ENCODE measurements at regions not wholly inside any gene's neighbourhood (a gene's known extent, or its start where the extent isn't known, plus 50 kb on each side); places are given as distances from the start of the nearest gene placed in this dataset.

GRCh38 chr6:126107475-126108166 is 121.3 kb downstream of the TRMT11 start:
- ATAC-seq (no peak), DNase-seq (no peak)
- Histone ChIP-seq H3K9me2 (replicated peaks; ENCODE audit: low read length) (no peaks in the 10 kb centered on the region), H3K4me2 (ENCODE audit: low read length) (no peak overlapping the region), H3K9me3 (ENCODE audit: low read length) (no peaks in the 10 kb centered on the region), H2AFZ (ENCODE audit: low read length) (no peak overlapping the region), H3K27ac (ENCODE audit: low read length) (no peak overlapping the region), H3K9ac (ENCODE audit: low read length) (no peak overlapping the region), H3K27me3 (ENCODE audit: low read length) (no peaks in the 10 kb centered on the region), H3F3A (ENCODE audit: low read length, unreplicated experiment) (no peaks in the 10 kb centered on the region), H4K20me1 (ENCODE audit: low read length) (no peaks in the 10 kb centered on the region), H3K79me2 (ENCODE audit: low read length) (no peaks in the 10 kb centered on the region), H3K36me3 (ENCODE audit: low read depth, low read length) (no peaks in the 10 kb centered on the region), H3K4me1 (ENCODE audit: insufficient read depth, low read length) (peaks cover 12% of the 10 kb centered on the region), H3K4me3 (ENCODE audit: low read length) (no peak overlapping the region)
- BruUV-seq (replicated peaks) = no TSS peak
- ChIA-PET CTCF (no interaction called here), POLR2A (ENCODE audit: unreplicated experiment) (no interaction called here)
- TF ChIP-seq, protein P1, sequence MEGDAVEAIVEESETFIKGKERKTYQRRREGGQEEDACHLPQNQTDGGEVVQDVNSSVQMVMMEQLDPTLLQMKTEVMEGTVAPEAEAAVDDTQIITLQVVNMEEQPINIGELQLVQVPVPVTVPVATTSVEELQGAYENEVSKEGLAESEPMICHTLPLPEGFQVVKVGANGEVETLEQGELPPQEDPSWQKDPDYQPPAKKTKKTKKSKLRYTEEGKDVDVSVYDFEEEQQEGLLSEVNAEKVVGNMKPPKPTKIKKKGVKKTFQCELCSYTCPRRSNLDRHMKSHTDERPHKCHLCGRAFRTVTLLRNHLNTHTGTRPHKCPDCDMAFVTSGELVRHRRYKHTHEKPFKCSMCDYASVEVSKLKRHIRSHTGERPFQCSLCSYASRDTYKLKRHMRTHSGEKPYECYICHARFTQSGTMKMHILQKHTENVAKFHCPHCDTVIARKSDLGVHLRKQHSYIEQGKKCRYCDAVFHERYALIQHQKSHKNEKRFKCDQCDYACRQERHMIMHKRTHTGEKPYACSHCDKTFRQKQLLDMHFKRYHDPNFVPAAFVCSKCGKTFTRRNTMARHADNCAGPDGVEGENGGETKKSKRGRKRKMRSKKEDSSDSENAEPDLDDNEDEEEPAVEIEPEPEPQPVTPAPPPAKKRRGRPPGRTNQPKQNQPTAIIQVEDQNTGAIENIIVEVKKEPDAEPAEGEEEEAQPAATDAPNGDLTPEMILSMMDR (conservative IDR thresholded peaks at IDR 0.05; ENCODE audit: low read depth, low read length) = no peak
- TF ChIP-seq EZH2phosphoT487 (IDR thresholded peaks at IDR 0.05; ENCODE audit: borderline replicate concordance, low read length) (no peak), EZH2 (IDR thresholded peaks at IDR 0.05; ENCODE audit: low read length, unreplicated experiment) (no peak)
- intact Hi-C loops (cut with micrococcal nuclease) = no loop called here

DNA sequence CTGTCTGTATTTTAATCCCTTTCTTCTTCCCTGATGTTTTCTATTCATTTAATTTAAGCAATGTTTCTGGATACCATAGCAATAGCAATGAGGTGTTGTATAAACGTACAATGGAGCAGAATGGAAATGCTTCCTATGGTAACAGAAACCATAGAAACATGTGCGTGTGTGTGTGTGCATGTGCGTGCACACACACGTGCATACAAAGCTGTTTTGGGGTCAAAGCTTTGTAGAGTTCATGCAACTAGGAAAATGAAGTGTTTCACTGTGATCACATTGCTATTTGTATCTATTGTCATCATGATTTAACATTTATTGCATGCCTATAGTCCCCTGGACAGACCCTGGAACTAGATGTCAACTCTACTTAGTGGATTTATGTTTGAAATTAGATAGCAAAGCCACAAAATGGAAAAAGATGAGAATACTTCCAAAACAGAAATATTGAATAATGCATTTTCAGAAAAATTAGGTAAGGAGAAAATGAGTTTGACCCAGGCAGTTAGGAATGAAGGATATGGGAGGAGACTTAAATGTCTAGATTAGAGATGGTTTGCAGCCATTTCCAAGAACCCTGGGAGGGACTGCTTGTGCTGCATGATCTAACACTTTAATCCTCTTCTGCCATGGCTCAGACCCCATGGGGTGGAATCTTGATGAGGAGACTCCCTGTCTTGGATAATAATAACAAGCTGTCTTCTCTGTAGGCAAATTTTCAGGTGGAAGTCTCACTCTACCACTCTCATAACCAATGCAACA is 124.4 kb downstream of the TRMT11 start:
- CTCF ChIA-PET = no interaction called here
- TF ChIP-seq, protein P1 (conservative IDR thresholded peaks at IDR 0.05; ENCODE audit: low read depth, low read length) = no peak
- TF ChIP-seq EZH2phosphoT487 (IDR thresholded peaks at IDR 0.05; ENCODE audit: borderline replicate concordance, low read length) (no peak), EZH2 (IDR thresholded peaks at IDR 0.05; ENCODE audit: low read length, unreplicated experiment) (no peak)
- Histone ChIP-seq H3K9me3 (ENCODE audit: low read length) (no peaks in the 10 kb centered on the region), H2AFZ (ENCODE audit: low read length) (no peak overlapping the region), H3K4me1 (ENCODE audit: insufficient read depth, low read length) (peaks cover 14% of the 10 kb centered on the region), H3K9me2 (replicated peaks; ENCODE audit: low read length) (no peaks in the 10 kb centered on the region), H3K4me2 (ENCODE audit: low read length) (no peak overlapping the region), H3K4me3 (ENCODE audit: low read length) (no peak overlapping the region), H3K9ac (ENCODE audit: low read length) (no peak overlapping the region), H4K20me1 (ENCODE audit: low read length) (no peaks in the 10 kb centered on the region), H3K27me3 (ENCODE audit: low read length) (no peaks in the 10 kb centered on the region), H3K79me2 (ENCODE audit: low read length) (no peaks in the 10 kb centered on the region), H3K27ac (ENCODE audit: low read length) (no peak overlapping the region), H3F3A (ENCODE audit: low read length, unreplicated experiment) (no peaks in the 10 kb centered on the region), H3K36me3 (ENCODE audit: low read depth, low read length) (no peaks in the 10 kb centered on the region)
- no peak for DNase-seq
- no peak for ATAC-seq
- POLR2A ChIA-PET (ENCODE audit: unreplicated experiment) = no interaction called here
- BruUV-seq (replicated peaks) = no TSS peak
- intact Hi-C loops (cut with micrococcal nuclease) = no loop called here

- Histone ChIP-seq H4K20me1 (ENCODE audit: low read length) (no peaks in the 10 kb centered on the region), H3K79me2 (ENCODE audit: low read length) (no peaks in the 10 kb centered on the region), H3K4me2 (ENCODE audit: low read length) (no peak overlapping the region), H3K9ac (ENCODE audit: low read length) (no peak overlapping the region), H3K9me2 (replicated peaks; ENCODE audit: low read length) (no peaks in the 10 kb centered on the region), H3K27ac (ENCODE audit: low read length) (no peak overlapping the region), H3K9me3 (ENCODE audit: low read length) (no peaks in the 10 kb centered on the region), H3K4me1 (ENCODE audit: insufficient read depth, low read length) (peaks cover 14% of the 10 kb centered on the region), H3K36me3 (ENCODE audit: low read depth, low read length) (no peaks in the 10 kb centered on the region), H3K4me3 (ENCODE audit: low read length) (no peak overlapping the region), H3K27me3 (ENCODE audit: low read length) (no peaks in the 10 kb centered on the region), H2AFZ (ENCODE audit: low read length) (no peak overlapping the region), H3F3A (ENCODE audit: low read length, unreplicated experiment) (no peaks in the 10 kb centered on the region)
- ChIA-PET POLR2A (ENCODE audit: unreplicated experiment) (no interaction called here), CTCF (interaction anchor here (0.5 to 1.0 kb wide), 3 partner anchors 78 to 206 kb away, joined by 3 to 4 read pairs (median 4); no protein-coding TSS in a partner anchor)
- DNase-seq (no peak), ATAC-seq (no peak)
- intact Hi-C loops (cut with micrococcal nuclease) = no loop called here
- TF ChIP-seq, protein P1 (conservative IDR thresholded peaks at IDR 0.05; ENCODE audit: low read depth, low read length) = no peak
- TF ChIP-seq EZH2 (IDR thresholded peaks at IDR 0.05; ENCODE audit: low read length, unreplicated experiment) (no peak), EZH2phosphoT487 (IDR thresholded peaks at IDR 0.05; ENCODE audit: borderline replicate concordance, low read length) (no peak)
- no TSS peak for BruUV-seq (replicated peaks)
These were observed 125.0 kb downstream of the TRMT11 start for GRCh38 chr6:126111327-126111726.
